Mucosa of gallbladder (tissue), 1 donor: ENCODE measurements at regions not wholly inside any gene's neighbourhood (a gene's known extent, or its start where the extent isn't known, plus 50 kb on each side); places are given as distances from the start of the nearest gene placed in this dataset.

Experiments
- DNase-seq: peaks from one replicate; pipeline ENCODE4 v3.0.0-alpha.2; 2020; ENCODE audit warnings: low spot score
- donor health status: DM: no; HTN: no; CAD: no.

DNA sequence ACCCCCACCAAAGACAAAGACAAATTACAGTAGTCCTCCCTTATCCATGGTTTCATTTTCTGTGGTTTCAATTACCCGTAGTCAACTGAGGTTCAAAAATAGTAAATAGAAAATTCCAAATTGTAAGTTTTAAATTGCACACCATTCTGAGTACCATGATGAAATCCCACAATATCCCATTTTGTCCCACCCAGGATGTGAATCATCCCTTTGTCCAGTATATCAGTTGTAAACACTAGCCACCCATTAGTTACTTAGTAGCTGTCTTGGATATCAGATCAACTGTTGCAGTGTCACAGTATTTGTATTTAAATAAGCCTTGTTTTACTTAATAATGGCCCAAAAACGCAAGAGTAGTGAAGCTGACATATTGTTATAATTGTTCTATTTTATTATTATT, 364.0 kb upstream of the ARID1B start:
- DNase-seq, result no peak

- DNase-seq, result no peak
These were observed 366.5 kb upstream of the ARID1B start for GRCh38 chr6:156410649-156411048.

DNA sequence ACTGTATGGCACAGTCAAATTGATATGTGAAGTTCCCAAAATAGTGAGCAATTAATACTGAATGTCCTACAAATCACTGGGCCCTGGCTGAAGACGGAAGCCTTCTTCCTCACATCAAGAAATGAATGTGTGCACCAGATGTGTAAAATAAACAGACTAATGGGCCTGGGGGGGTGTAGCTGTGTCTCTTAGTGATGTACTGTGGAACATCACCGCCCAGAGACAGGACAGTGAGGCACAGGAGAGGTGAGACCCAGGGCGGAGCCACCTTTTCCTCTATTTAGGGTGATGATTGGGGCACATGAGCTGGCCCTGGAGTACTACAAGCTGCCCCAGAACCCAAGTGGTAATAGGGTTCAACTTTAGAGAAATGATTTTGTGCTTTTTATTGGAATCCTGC, 368.5 kb upstream of the ARID1B start:
- DNase-seq, result no peak

DNA sequence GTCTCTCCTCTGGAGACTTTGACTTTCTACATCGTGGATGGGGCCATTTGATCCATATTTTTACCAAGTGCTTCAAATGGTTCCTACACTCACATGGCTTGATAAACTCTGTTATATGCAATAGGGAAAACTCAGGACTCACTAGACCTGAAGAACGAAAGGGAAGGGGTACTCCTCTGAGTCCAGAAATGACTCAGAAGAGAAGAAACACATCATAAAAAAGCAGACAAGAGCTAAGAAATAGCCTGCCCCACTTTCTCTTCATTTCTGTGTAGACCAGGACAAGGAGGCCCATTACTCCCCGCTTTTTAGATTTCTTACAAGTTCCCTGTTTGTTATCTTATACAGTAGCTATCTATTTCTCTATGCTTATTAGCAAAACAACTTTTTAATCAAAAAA, 369.8 kb upstream of the ARID1B start:
- DNase-seq, result no peak

DNA sequence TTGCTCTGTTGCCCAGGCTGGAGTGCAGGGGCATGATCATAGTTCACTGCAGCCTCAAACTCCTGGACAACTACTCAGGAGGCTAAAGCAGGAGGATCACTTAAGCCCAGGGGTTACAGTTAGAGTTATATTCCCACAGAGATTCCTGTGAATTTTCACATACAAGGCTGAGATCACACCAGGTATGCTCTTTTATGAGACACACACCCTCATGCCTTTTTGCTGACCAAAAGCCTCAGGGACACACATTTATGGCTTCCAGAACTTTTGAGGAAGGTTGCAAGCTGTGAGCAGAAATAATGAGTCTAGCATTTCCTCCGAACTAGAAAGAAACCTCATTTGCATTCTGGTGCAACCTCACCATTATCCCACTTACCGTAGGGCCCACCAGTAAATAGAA, 370.5 kb upstream of the ARID1B start:
- no peak for DNase-seq

DNA sequence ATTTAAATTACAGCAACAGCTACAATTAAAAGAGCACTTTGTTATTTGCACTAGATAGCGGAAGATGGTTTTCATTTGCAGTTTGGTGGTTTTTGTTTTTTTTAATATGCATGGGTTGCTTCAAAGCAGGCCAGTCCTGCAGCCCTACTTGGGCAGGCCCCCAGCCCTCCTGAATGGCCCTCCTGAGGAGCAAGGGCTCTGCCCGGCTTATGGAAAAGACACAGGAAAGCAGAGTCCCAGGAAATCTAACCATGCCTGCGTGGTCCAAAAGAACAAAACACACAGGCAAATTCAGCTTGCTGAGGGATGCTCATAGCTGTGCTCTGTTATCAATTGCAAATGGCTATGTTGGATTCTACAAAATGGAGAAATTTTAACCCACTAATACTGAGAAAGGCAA, 371.1 kb upstream of the ARID1B start:
- DNase-seq, result no peak

DNA sequence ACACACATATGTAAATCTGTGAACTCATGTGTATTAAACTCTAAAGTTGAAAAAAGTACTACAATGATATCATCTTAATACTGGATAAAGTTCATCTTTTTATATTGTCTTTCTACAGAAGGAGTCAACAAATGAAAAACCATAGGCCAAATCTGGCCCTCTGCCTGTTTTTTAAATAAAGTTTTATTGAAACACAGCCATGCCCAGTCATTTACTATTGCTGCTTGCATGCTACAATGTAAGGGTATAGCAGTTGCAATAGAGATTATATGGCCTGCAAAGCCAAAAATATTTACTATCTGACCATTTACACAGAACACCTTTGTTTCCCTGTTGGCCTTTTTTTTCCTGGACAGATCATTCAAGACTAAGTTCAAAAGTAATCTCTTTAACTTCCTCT, 374.6 kb upstream of the ARID1B start:
- DNase-seq, result no peak

- no peak for DNase-seq
These were observed 375.0 kb upstream of the ARID1B start for GRCh38 chr6:156402227-156402626.

DNA sequence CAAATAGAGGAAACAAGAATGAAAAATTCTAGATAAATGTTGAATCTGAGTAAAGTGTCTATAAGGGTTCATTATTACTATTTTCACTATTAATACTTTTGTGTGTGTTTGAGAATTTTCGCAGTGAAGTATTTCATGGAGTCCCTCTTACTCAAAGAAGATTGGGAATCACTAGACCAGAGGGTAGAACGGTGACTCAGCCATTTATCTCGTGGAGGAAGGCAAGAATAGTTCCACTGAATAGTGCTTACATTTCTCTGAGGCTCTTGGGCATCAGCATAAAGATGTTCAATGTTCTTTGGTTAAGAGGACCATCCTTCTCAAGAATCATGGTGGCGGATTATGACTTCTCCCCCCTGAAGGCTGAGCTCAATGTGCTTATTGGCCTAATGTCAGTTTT, 376.7 kb upstream of the ARID1B start:
- DNase-seq, result no peak

DNA sequence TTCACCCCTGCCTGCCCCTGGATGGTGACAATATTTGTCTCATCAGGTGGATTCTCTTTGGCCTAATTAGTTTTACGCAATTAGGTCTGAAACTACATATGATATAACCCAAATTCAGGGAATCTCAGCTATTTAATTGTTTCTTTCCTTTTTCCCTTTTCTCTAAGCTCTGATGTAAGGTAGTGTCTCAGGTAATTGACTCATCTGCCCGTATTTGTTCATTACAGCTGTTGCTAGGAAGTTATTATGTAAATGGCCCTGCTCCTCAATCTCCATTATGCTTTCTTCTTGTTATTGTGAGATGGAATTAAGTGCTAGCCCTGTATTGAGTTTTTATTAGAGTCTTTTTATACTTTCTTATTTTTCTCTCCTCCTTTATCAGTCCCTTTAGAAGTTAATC, 378.2 kb upstream of the ARID1B start:
- DNase-seq, result no peak

DNA sequence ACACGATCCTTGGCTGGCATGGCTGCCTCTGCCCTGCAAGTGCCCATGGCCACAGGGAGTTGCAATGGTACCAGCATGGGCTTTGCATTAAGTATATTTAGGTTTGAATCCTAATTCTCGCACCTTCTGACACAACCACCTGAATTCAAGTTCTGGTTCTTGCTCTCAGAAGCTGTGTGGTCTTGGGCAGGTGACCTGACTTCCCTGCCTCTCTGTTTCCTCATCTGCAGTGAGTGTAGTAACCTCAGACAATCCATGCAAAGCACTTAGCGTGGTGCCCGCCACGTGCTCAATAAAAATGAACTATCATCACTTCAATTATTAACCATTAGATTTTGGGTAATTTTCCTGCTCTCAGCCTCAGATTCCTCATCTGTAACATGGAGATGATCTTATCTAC, 378.8 kb upstream of the ARID1B start:
- DNase-seq, result no peak

DNA sequence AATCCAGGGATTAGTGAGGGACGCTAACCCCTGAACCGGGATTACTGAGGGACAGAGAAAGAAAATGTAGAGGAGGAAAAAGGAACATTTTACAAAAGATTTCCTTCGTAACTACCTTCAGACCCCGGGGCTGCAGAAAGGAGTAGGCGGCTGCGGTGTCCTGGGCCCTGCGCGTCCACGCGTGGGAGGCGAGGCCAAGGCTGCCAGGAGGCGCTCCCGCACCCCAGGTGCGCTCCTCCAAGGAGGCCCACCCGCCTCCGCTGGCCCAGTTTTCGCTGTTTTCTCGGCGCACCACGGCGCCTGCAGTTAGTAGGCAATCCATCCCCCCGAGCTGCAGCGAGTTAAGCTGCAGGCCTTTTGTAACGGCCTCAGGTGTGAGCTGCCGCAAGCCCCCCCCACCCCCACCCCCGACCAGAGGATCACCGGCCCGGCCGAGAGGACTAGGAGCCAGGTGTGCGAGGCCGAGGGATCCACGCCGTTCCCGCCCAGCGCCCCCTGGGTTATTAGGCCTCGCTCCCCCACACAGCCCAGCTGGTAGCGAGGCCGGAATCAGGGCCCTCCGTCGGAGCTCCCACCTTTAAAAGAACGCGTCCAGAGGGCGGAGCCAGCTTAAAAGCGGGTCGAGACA, 380.3 kb upstream of the ARID1B start:
- no peak for DNase-seq

DNA sequence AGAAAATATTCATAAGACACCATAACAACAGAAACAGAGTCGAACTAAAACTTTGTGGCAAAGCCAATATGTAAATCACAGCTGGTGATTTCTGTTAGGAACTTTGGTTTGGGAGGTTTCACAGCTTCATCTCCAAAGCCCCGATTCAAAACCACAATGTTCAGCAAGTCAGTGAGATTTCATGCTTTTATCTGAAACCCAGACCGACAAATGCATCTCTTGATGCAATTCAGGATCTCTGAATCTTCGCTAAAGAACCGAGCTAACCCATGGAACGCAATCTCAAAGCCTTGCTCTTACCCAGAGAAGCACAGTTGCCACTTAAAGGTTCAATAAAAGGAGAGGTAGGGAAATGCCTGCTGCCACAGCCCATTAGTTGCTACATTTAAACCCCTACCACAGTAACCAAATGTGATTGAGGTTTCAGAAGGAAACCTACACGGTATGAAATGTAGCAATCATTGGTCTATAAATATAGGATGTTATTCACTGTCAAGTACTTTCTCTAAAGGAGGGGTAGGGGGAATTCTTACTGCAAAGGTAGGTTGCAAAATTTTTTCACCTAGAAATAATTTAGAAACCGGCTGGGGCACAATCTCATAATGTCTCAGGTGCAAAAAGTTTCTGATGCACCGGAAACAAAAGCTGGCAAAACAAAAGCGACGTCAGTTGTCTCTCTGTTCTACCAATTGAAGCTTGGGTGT, 381.0 kb upstream of the ARID1B start:
- DNase-seq, result no peak

GRCh38 chr6:156395276-156395675, 381.9 kb upstream of the ARID1B start:
- no peak for DNase-seq

DNA sequence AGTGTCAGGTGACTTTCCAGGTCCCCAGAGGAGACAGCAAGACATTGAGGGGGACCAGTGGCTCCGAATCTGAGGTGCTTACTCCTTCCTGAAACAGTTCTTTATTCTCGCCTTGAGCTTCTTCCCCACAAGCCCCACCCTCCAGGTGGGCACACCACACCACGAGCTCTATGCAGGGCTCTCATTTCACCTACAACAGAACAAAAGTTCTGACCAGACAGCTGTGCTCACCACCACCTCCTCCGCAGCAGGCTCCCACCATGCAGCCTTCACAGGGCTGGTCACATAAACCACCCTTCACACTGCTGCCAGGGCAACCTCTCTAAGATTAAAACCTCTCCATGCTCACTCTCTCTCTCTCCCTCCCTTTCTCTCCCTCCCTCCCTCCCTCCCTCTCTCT, 384.5 kb upstream of the ARID1B start:
- DNase-seq, result no peak

GRCh38 chr6:156391977-156392376, 385.2 kb upstream of the ARID1B start:
- DNase-seq, result no peak

- no peak for DNase-seq
These were observed 386.0 kb upstream of the ARID1B start for GRCh38 chr6:156391061-156391672.

DNA sequence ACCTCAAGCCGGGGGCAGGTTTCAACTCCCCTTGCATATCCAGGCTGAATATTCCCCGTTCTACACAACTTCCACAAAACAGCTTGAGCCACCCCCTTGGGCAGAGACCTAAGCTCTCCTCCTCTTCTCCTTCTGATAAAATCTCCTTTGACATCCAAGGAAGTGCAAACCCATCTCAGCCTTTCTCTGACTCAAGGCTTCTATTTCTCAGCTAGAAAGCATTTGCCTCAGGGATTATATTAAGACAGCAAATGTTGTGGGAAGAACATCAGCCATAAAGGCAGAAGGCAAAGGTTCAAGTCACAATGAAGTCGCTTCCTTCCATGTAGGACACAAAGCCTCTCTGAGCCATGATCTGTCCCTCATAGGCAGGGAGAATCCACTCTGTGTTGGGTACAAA, 386.6 kb upstream of the ARID1B start:
- DNase-seq, result no peak

GRCh38 chr6:156389296-156389695, 387.9 kb upstream of the ARID1B start:
- DNase-seq, result no peak

- DNase-seq, result no peak
These were observed 389.7 kb upstream of the ARID1B start for GRCh38 chr6:156387472-156387871.

- no peak for DNase-seq
These were observed 394.1 kb upstream of the ARID1B start for GRCh38 chr6:156383059-156383458.

GRCh38 chr6:156379392-156380289, 397.5 kb upstream of the ARID1B start:
- no peak for DNase-seq
